ENCODE measurements at regions not wholly inside any gene's neighbourhood (a gene's known extent, or its start where the extent isn't known, plus 50 kb on each side); places are given as distances from the start of the nearest gene placed in this dataset.
"Not testable (repeated sequence)": the region's sequence is repeated elsewhere in the genome, so short reads cannot be mapped to it uniquely, and the experiment has no call there.

- no peak for DNase-seq
These were observed 82.2 kb upstream of the SLC22A16 start for GRCh38 chr6:110558575-110558974.

DNA sequence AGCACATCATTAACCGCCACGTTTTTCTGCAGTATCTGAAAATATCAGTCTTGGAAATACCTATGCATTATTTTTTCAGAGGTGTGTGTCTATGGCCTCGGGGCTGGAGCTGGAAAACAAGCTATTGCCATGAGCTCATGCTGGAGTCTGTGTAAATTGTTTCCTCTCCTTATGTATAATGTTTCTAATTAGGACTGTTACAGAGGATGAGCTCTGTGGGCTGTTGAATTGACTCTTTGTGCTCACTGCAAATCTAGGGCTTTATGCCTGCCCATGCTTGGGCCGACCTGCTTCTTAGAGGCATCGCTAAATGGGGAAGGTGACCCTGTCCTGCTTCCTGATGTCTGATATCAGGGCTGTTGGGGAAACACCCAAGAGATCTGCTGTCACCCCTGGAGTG is 80.8 kb upstream of the SLC22A16 start:
- no peak for DNase-seq

GRCh38 chr6:110556317-110557110 is 80.1 kb upstream of the SLC22A16 start:
- DNase-seq: no peak

GRCh38 chr6:110554966-110555460 is 78.6 kb upstream of the SLC22A16 start:
- DNase-seq: no peak

DNA sequence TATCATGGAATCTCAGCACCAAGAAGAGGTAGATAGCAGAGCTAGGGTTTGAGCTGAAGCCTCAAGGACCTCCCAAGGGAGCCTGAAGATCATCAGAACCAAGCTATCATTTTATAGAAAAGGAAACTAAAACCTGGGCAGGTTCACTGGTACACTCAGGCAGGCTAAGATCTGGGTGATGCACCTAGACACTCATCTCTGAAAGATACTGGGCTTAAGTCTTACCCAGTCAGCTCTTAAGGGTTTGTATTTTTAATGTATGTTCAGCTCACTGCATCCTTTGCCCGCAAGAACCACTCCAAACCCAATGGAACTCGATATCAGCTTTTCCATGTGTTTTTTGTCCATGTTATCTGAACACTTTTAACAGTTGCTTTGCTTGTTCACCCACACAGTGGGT is 78.0 kb upstream of the SLC22A16 start:
- DNase-seq: no peak

DNA sequence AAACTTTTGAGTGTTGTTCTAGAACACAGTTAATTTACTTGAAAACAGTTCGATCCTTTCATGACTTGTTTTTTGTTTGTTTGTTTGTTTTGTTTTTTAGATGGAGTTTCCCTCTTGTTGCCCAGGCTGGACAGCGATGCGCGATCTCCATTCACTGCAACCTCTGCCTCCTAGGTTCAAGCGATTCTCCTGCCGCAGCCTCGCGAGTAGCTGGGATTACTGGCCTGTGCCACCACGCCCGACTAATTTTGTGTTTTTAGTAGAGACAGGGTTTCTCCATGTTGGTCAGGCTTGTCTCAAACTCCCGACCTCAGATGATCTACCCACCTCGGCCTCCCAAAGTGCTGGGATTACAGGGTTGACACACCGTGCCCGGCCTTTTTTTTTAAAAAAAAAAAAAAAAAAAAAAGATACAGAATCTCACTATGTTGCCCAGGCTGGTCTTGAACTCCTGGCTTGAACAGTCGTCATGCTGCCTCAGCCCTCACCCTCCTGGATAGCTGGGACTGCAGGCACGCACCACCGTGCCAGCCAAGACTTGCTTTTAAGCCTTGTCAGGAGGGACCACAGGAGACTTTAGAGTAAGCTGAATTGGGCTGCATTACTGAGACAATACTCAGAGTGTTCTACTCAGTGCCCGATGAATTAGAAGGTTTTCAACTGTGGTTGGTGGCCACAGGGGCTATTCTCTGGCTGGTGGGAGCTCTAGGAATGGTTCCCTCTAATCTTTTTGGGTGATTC is 76.7 kb upstream of the SLC22A16 start:
- no peak for DNase-seq

GRCh38 chr6:110552076-110552475 is 75.7 kb upstream of the SLC22A16 start:
- DNase-seq: no peak

- DNase-seq: no peak
These were observed 74.7 kb upstream of the SLC22A16 start for GRCh38 chr6:110551088-110551487.

GRCh38 chr6:110550353-110550752 is 73.9 kb upstream of the SLC22A16 start:
- DNase-seq: no peak

DNA sequence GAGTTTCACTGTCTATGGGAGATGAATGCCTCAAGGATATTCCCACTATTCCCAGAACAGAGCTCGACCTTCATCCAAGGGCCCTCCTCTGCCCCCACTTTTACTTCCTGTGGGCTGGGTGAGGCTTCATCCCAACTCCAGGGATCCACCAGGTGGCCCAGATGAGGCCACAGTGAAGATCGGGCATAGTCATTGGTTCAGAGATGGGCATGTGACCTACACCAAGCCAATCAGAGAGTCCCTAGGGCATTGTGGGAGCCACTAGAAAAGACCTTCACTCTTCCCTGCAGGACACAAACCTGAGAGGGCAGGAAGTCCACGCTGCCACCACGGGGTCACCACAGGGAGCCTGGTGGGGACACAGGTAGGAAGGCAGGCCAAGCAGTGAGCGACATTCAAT is 72.9 kb upstream of the SLC22A16 start:
- no peak for DNase-seq

- no peak for DNase-seq
These were observed 71.9 kb upstream of the SLC22A16 start for GRCh38 chr6:110548110-110548847.

GRCh38 chr6:110547266-110547964 is 71.0 kb upstream of the SLC22A16 start:
- DNase-seq: no peak

DNA sequence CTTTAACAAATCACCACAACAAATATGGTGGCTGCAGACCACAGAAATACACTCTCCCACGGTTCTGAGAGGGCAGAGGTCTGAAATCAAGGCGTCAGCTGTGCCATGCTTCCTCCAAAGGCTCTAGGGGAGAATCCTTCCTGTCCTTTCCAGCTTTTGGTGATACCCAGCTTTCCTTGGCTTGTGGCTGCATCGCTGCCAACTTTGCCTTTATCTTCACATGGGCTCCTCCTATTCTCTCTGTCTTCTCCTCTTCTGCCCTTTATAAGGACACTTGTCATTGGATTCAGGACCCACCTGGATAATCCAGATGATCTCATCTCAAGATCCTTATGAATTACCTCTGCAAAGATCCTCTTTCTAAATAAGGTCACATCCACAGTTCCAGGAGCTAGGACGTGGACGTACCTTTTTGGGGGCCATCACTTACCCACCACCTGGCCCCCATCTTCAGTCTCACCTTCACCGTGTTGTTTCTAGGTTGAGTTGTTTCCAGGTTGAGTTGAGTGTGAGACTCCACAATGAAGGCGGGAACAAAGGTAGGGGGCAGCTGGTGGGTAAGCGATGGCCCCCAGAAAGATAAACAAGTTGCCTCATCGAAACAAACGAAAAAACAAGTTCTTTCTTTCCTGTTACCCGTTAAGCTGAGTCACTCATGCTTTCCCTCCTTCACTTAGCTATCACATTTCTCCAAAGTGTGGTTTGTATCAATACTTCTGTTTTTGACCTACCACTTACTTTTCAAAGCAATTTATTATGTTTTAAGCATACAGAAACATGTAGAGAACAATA is 68.9 kb upstream of the SLC22A16 start:
- no peak for DNase-seq

DNA sequence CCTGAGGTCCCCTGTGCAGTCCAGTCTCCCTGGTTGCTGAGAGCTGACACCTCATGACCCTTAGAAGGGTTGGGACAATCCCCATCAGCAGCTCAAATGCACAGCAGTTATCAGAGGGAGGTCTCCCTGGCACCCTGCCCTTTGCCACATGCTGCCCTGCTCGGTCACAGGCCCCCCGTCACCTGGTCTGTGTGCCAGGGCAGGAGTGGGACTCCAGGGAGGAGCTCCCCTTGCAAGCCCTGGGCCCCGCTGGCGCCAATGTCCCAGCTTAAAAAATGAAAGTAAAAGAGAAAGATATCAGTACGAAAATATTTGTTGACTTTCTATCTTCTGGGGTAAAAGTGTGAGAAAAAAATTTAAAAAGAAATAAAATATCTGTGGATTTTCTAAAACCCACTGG is 68.1 kb upstream of the SLC22A16 start:
- no peak for DNase-seq

DNA sequence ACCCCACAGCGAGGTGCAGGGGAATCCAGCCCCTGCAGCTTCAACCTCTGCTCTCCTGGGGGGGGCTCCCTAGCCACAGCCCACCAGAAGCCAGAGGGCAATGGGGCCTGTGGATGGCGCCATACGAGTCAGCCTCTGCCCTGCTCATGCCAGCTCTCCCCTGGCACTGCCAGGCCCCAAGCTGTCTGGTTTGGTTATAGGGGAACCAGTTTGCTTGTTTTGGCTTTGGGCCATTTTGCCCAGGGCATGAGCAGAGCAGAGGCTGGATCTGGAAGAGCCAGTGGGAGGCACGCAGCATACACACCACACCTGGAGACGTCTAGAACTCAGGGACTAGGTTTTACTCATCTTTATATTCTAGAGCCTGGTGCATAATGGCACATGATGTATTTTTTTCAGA is 66.7 kb upstream of the SLC22A16 start:
- DNase-seq: no peak

DNA sequence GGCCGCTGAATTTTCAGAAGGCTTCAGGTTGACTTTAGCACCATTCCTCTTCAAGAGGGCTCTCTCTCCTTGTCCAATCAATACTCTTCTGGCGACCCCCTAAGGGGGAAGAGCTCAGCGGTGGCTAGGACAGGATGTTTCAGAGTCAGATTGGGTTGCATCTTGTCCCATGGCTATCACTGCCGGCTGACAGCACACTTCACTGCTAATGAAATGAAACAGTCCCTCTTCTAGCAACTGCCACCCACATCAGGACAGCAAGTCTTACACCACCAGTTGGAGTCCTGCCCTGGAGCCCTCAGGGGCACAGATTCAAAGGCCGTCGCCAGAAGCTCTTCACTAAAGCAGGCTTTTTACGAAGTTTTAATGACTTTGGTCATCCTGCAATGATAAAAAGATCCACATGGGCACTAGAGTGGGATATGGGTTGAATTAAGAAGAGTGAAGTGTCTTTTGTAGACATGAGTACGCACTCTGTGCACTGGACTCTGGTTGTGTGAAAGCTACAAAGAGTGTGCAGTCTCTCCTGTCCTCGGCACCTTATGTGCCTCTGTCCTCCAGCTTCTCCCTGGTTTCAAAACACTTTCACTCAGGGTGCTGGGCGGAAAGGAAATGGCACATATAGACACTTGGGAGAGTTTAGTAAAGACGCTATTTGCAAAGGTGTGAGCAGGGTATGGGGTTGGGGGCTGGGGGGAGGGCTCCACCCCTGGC is 66.1 kb upstream of the SLC22A16 start:
- no peak for DNase-seq

DNA sequence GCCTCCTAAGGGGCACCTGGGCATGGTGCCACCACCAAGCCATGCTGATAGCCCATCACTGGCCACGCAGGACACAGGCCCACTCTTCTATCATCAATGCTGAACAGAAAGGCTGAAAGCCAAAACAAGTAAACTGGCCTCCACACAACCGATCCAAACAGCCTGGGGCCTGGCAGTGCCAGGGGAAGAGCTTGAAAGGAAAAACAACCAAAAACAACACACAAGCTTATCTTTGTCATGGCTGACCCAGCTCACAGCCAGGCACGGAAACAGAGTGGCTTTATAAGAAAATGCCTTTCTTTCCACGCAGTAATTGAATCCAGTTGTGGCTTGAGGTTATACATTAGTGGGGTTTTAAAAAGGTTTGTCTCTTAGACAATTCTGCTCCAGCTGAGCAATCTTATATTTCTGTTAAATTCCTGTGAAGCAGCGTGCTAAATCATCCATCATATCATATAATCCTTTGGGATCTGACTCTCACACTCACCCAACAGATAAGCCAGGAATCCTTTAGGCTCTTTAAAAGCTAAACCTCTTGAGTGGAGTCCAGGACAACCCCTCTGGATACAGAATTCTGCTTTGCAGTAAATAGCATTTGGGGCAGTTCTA is 65.4 kb upstream of the SLC22A16 start:
- no peak for DNase-seq

DNA sequence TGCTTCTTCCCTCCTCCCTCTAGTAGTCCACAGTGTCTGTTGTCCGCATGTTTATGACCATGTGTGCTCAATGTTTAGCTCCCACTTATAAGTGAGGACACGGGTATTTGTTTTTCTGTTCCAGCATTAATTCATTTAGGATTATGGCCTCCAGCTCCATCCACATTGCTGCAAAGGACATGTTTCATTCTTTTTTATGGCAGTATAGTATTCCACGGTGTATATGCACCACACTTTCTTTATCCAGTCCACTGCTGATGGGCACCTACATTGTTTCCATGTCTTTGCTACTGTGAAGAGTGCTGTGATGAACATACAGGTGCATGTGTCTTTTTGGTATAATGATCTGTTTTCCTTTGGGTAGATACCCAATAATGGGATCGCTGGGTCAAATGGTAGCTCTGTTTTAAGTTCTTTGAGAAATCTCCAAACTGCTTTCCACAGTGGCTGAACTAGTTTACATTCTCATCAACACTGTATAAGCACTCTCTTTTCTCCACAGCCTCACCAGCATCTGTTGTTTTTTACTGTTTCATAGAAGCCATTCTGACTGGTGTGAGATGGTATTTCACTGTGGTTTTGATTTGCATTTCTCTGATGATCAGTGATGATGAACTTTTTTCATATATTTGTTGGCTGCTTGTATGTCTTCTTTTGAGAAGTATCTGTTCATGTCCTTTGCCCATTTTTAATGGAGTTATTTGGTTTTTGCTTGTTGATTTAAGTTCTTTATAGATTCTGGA is 63.0 kb upstream of the SLC22A16 start:
- not testable (repeated sequence) for DNase-seq

DNA sequence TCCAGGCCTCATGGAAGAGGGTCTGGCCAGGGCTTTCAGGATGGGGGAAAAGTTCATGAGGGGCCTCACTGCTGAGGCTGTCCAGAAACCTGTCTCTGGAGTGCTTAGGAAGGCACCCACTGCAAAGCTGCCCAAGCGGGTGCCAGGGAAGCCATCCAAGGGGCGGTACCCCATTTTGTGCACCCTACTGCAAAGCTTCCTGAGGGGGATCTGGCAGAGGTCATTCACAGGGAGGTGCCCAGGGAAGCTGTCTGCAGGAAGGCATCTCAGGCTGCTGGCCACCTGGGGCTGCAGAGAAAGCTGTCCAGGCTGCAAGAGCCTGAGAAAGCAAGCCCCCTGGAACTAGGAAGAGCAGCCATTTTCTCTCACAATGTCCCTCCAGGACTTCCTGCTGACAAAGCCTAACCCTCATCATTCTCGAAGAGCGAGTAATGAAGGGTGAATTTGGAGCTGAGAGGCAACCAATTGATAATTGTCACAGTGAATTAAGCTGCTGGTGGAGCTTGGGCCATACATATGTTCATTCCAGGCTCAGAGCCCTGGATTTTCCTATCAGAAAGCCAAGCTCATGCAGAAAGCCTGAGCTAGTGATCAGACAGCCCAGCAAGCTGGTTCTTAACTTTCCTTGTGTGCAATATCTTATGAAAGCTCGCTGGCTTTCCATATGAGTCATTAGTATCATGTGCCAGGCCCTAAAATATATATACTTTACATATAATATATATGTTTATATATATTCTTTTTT is 62.2 kb upstream of the SLC22A16 start:
- no peak for DNase-seq

All from KG1 (cell line).